Erythroblast (primary cell): ENCODE measurements at regions not wholly inside any gene's neighbourhood (a gene's known extent, or its start where the extent isn't known, plus 50 kb on each side); places are given as distances from the start of the nearest gene placed in this dataset.

ENCODE experiments used
- GATA1 ChIP-seq: IDR thresholded peaks from 2 replicates; pipeline ENCODE4 v1.6.1; 2011; ENCODE audit warnings: low read depth, mild to moderate bottlenecking, control low read depth, low read length, moderate library complexity
- POLR2A ChIP-seq: IDR thresholded peaks from 2 replicates; pipeline ENCODE4 v1.6.1; 2011; ENCODE audit warnings: mild to moderate bottlenecking, low read length

DNA sequence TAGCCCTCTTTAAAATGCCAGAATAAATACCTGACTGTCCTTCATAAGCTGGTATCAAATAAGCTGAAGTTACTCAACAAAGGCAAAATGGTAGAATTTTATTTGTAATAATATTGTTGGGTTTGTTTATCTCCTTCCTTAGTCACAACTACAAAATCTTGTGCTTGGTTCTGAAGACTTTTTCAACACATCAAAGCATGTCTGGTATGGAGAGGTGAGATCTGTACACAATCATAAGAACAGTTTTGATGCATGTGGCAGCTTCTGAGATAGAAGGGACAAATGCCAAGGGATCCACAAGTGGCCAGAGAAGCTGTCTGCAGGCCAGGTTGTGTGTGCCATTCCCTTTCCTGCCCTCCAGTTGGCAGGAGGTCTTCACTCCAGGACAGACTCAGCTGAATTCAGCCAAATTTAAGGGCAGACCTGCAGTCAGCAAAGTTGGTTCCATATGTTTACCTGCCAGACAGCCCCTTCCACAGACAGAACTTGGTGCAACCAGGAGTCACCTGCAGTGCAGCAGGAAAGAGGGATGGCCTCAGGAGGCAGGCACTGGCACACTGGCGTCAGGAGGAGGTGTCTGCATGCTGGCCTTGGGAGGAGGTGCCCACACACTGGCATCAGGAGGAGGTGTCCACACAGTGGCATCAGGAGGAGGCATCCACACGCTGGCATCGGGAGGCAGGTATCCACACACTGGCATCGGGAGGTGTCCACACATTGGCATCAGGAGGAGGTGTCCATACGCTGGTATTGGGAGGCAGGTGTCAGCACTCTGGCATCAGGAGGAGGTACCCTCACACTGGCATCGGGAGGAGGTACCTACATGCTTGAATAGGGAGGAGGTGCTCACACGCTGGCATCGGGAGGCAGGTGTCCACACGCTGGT is 93.1 kb upstream of the IKZF1 start:
- no peak for TF ChIP-seq GATA1
- TF ChIP-seq POLR2A = no peak
